Neural cell (in vitro differentiated cells): ENCODE measurements at regions not wholly inside any gene's neighbourhood (a gene's known extent, or its start where the extent isn't known, plus 50 kb on each side); places are given as distances from the start of the nearest gene placed in this dataset.
A peak's percentile ranks its signal among the peaks of the same experiment; 100 is the strongest.

ENCODE experiments used
- H2AFZ ChIP-seq: fragments of 200-600, 300-800 bp; sonication (generic), shearing (Covaris generic); 2 replicates; pipeline ENCODE4 v1.6.0; 2014; ENCODE audit warnings: low read depth, mild to moderate bottlenecking, antibody characterized with exemption, low read length, moderate library complexity
- H3F3A ChIP-seq: fragments of 200-600 bp; shearing (Covaris generic); 2 replicates; pipeline ENCODE4 v1.6.1; 2016; ENCODE audit warnings: mild to moderate bottlenecking, moderate library complexity, mixed read lengths, antibody characterized with exemption, low read length; ENCODE audit not compliant: insufficient read depth, poor library complexity, severe bottlenecking
- H3K27ac ChIP-seq: fragments of 200-600, 300-800 bp; sonication (generic), shearing (Covaris generic); 2 replicates; pipeline ENCODE4 v1.5.1; 2014; ENCODE audit warnings: mild to moderate bottlenecking, low read length, moderate library complexity
- H3K27me3 ChIP-seq: fragments of 300-800, 200-600 bp; sonication (generic), shearing (Covaris generic); 2 replicates; pipeline ENCODE4 v1.6.0; 2014; ENCODE audit warnings: mild to moderate bottlenecking, low read depth, low read length, moderate library complexity; ENCODE audit not compliant: insufficient read depth
- H3K36me3 ChIP-seq: fragments of 300-800, 200-600 bp; sonication (generic), shearing (Covaris generic); 2 replicates; pipeline ENCODE4 v1.5.1; 2014; ENCODE audit warnings: mild to moderate bottlenecking, antibody characterized with exemption, low read length, moderate library complexity; ENCODE audit not compliant: insufficient read depth
- H3K4me2 ChIP-seq: fragments of 300-800, 200-600 bp; sonication (generic), shearing (Covaris generic); 2 replicates; pipeline ENCODE4 v1.6.0; 2014; ENCODE audit warnings: mild to moderate bottlenecking, low read length
- H3K4me3 ChIP-seq: fragments of 300-800, 200-600 bp; sonication (generic), shearing (Covaris generic); 2 replicates; pipeline ENCODE4 v1.5.1; 2014; ENCODE audit warnings: mild to moderate bottlenecking, low read length, moderate library complexity
- H3K79me2 ChIP-seq: fragments of 200-600 bp; shearing (Covaris generic); replicated peaks from 2 replicates; pipeline ENCODE4 v1.6.0; 2014; ENCODE audit warnings: mild to moderate bottlenecking, low read length, moderate library complexity; ENCODE audit not compliant: insufficient read depth
- H3K9ac ChIP-seq: fragments of 300-800, 200-600 bp; sonication (generic), shearing (Covaris generic); 2 replicates; pipeline ENCODE4 v1.6.1; 2016; ENCODE audit warnings: mild to moderate bottlenecking, low read length, mixed read lengths
- H3K9me2 ChIP-seq: fragments of 200-600 bp; shearing (Covaris generic); 2 replicates; pipeline ENCODE4 v1.6.1; 2016; ENCODE audit warnings: mild to moderate bottlenecking, low read length, mixed read lengths; ENCODE audit not compliant: insufficient read depth
- H3K9me3 ChIP-seq: fragments of 200-600, 300-800 bp; sonication (generic), shearing (Covaris generic); 2 replicates; pipeline ENCODE4 v1.6.1; 2016; ENCODE audit warnings: mild to moderate bottlenecking, mixed run types, low read length, moderate library complexity, mixed read lengths
- H4K20me1 ChIP-seq: fragments of 200-600 bp; shearing (Covaris generic); 2 replicates; pipeline ENCODE4 v1.6.1; 2016; ENCODE audit warnings: mild to moderate bottlenecking, mixed run types; ENCODE audit not compliant: insufficient read depth
- CTCF ChIP-seq: fragments of 450-650 bp; IDR thresholded peaks from 2 replicates; pipeline ENCODE4 v1.5.1; 2014; ENCODE audit warnings: antibody characterized with exemption, mild to moderate bottlenecking, moderate library complexity; ENCODE audit not compliant: poor library complexity, severe bottlenecking
- EP300 ChIP-seq: fragments of 450-650 bp; conservative IDR thresholded peaks from 2 replicates; pipeline ENCODE4 v1.6.1; 2014; ENCODE audit warnings: antibody characterized with exemption, mild to moderate bottlenecking, moderate library complexity; ENCODE audit not compliant: poor library complexity, severe bottlenecking
- EZH2 ChIP-seq: fragments of 200-600, 300-800 bp; shearing (Covaris generic), sonication (generic); IDR thresholded peaks from 2 replicates; pipeline ENCODE4 v1.6.1; 2014; ENCODE audit warnings: antibody characterized with exemption, low read length, borderline replicate concordance, mild to moderate bottlenecking; ENCODE audit not compliant: insufficient read depth, poor library complexity, severe bottlenecking
- POLR2AphosphoS5 ChIP-seq: IDR thresholded peaks from 2 replicates; pipeline ENCODE4 v1.6.1; 2012
- REST ChIP-seq: IDR thresholded peaks from 2 replicates; pipeline ENCODE4 v1.6.1; 2012; ENCODE audit warnings: borderline replicate concordance
- TAF1 ChIP-seq: IDR thresholded peaks from 2 replicates; pipeline ENCODE4 v1.6.1; 2012; ENCODE audit warnings: low read depth

GRCh38 chr14:65910108-65910786 is 497.7 kb downstream of the FUT8 start:
- H2AFZ ChIP-seq, result no peak overlapping the region
- H3K4me3 ChIP-seq, result no peak overlapping the region

GRCh38 chr14:65915125-65915524 is 502.6 kb downstream of the FUT8 start:
- TF ChIP-seq REST, result no peak
- TF ChIP-seq TAF1, result no peak
- no peak for TF ChIP-seq POLR2AphosphoS5
- H3K9me2 ChIP-seq, result no peaks in the 10 kb centered on the region
- no peaks in the 10 kb centered on the region for H3K9me3 ChIP-seq
- H3K27ac ChIP-seq, result no peak overlapping the region
- no peak overlapping the region for H3K4me2 ChIP-seq
- no peaks in the 10 kb centered on the region for H3K36me3 ChIP-seq
- H2AFZ ChIP-seq, result no peak overlapping the region
- no peaks in the 10 kb centered on the region for H3F3A ChIP-seq
- no peaks in the 10 kb centered on the region for H3K79me2 ChIP-seq
- H4K20me1 ChIP-seq, result no peaks in the 10 kb centered on the region
- H3K27me3 ChIP-seq, result no peaks in the 10 kb centered on the region
- no peak overlapping the region for H3K4me3 ChIP-seq
- no peak overlapping the region for H3K9ac ChIP-seq

More at GRCh38 chr14:65910108-65910786, 497.7 kb downstream of the FUT8 start:
- H3K36me3 ChIP-seq, result no peaks in the 10 kb centered on the region
- no peaks in the 10 kb centered on the region for H4K20me1 ChIP-seq
- no peaks in the 10 kb centered on the region for H3K9me2 ChIP-seq
- H3F3A ChIP-seq, result no peaks in the 10 kb centered on the region
- no peaks in the 10 kb centered on the region for H3K9me3 ChIP-seq
- H3K27me3 ChIP-seq, result no peaks in the 10 kb centered on the region
- peak; percentile 66 for TF ChIP-seq REST
- no peak for TF ChIP-seq POLR2AphosphoS5
- no peak for TF ChIP-seq TAF1
- no peak for TF ChIP-seq EZH2
- TF ChIP-seq CTCF, result no peak
- no peak for TF ChIP-seq EP300
- no peak overlapping the region for H3K27ac ChIP-seq
- H3K4me2 ChIP-seq, result no peak overlapping the region
- H3K79me2 ChIP-seq, result no peaks in the 10 kb centered on the region
- H3K9ac ChIP-seq, result no peak overlapping the region
